OCI-LY1 (cell line): ENCODE measurements at regions not wholly inside any gene's neighbourhood (a gene's known extent, or its start where the extent isn't known, plus 50 kb on each side); places are given as distances from the start of the nearest gene placed in this dataset.

Experiments used
- H2AFZ ChIP-seq: fragments of 200-600 bp; sonication (generic), shearing (Covaris generic); 2 replicates; pipeline ENCODE4 v1.6.0; 2014; ENCODE audit warnings: antibody characterized with exemption, mild to moderate bottlenecking, low read length
- H3F3A ChIP-seq: fragments of 200-600 bp; sonication (generic), shearing (Covaris generic); 2 replicates; pipeline ENCODE4 v1.6.0; 2014; ENCODE audit warnings: mild to moderate bottlenecking, antibody characterized with exemption, low read length, moderate library complexity; ENCODE audit not compliant: insufficient read depth
- H3K27ac ChIP-seq: fragments of 200-600 bp; sonication (generic); 2 replicates; pipeline ENCODE4 v1.5.1; 2014; ENCODE audit warnings: low read length, mixed run types, mild to moderate bottlenecking, low read depth; ENCODE audit not compliant: poor library complexity, severe bottlenecking
- H3K27me3 ChIP-seq: fragments of 200-600 bp; sonication (generic); 2 replicates; pipeline ENCODE4 v1.6.0; 2014; ENCODE audit warnings: antibody characterized with exemption, mild to moderate bottlenecking, low read length, moderate library complexity; ENCODE audit not compliant: insufficient read depth
- H3K36me3 ChIP-seq: fragments of 200-600 bp; sonication (generic); 2 replicates; pipeline ENCODE4 v1.6.1; 2014; ENCODE audit warnings: mild to moderate bottlenecking, antibody characterized with exemption, low read length, moderate library complexity, mixed read lengths; ENCODE audit not compliant: insufficient read depth
- H3K4me1 ChIP-seq: fragments of 200-600 bp; sonication (generic); 2 replicates; pipeline ENCODE4 v1.5.1; 2014; ENCODE audit warnings: mild to moderate bottlenecking, low read length, moderate library complexity; ENCODE audit not compliant: insufficient read depth, severe bottlenecking
- H3K4me2 ChIP-seq: fragments of 200-600 bp; sonication (generic), shearing (Covaris generic); 2 replicates; pipeline ENCODE4 v1.6.1; 2014; ENCODE audit warnings: low read length
- H3K4me3 ChIP-seq: fragments of 200-600 bp; sonication (generic); 2 replicates; pipeline ENCODE4 v1.5.1; 2014; ENCODE audit warnings: low read length, low read depth, mild to moderate bottlenecking, mixed read lengths; ENCODE audit not compliant: poor library complexity, severe bottlenecking
- H3K79me2 ChIP-seq: fragments of 200-600 bp; shearing (Covaris generic); 2 replicates; pipeline ENCODE4 v1.6.1; 2016; ENCODE audit warnings: mixed run types, low read length, mixed read lengths; ENCODE audit not compliant: insufficient read depth
- H3K9ac ChIP-seq: fragments of 200-600 bp; sonication (generic), shearing (Covaris generic); 2 replicates; pipeline ENCODE4 v1.6.1; 2014; ENCODE audit warnings: mild to moderate bottlenecking, low read length, mixed read lengths
- H3K9me2 ChIP-seq: fragments of 200-600 bp; sonication (generic), shearing (Covaris generic); 2 replicates; pipeline ENCODE4 v1.6.1; 2014; ENCODE audit warnings: low read depth, mild to moderate bottlenecking, low read length, mixed read lengths
- H3K9me3 ChIP-seq: fragments of 200-600 bp; shearing (Covaris generic); 2 replicates; pipeline ENCODE4 v1.6.1; 2014; ENCODE audit warnings: low read length, mixed read lengths
- H4K20me1 ChIP-seq: fragments of 200-600 bp; sonication (generic), shearing (Covaris generic); 2 replicates; pipeline ENCODE4 v1.6.0; 2016; ENCODE audit warnings: mild to moderate bottlenecking, low read length; ENCODE audit not compliant: insufficient read depth
- EZH2 ChIP-seq: fragments of 200-600 bp; sonication (generic), shearing (Covaris generic); IDR thresholded peaks from 2 replicates; pipeline ENCODE4 v1.8.0; 2017; ENCODE audit warnings: borderline replicate concordance, mixed run types, mild to moderate bottlenecking, antibody characterized with exemption, low read length, moderate library complexity, mixed read lengths
- TF ChIP-seq, protein P1 (sequence below): fragments of 200-600 bp; sonication (generic), shearing (Covaris generic); IDR thresholded peaks from 2 replicates; pipeline ENCODE4 v1.5.1; 2017; ENCODE audit warnings: mild to moderate bottlenecking, antibody characterized with exemption, low read length, moderate library complexity, mixed read lengths

DNA sequence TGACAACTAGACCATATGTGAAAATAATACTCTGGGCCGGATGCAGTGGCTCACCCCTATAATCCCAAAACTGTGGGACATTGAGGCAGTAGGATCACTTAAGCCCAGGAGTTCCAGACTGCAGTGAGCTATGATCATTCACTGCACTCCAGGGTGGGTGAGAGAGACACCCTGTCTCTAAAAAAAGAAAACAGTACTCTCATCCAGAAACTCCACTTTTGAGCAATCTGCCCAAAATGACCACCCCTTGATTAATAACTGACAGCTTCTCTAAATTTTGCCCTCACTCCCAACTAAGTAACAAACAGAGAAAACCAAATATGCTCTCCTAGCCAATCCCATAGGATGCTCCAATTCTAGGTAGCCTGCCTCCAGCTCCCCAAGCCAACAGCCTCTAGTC lies 62.5 kb upstream of the AKR1E2 start:
- Histone ChIP-seq H3K79me2 (no peaks in the 10 kb centered on the region), H3K27ac (no peak overlapping the region), H3K9me3 (no peaks in the 10 kb centered on the region), H3K4me2 (no peak overlapping the region), H4K20me1 (no peaks in the 10 kb centered on the region), H3K9ac (no peak overlapping the region), H3F3A (no peaks in the 10 kb centered on the region), H3K4me3 (no peak overlapping the region), H3K4me1 (no peaks in the 10 kb centered on the region), H3K9me2 (no peaks in the 10 kb centered on the region), H2AFZ (no peak overlapping the region), H3K36me3 (no peaks in the 10 kb centered on the region), H3K27me3 (no peaks in the 10 kb centered on the region)
- TF ChIP-seq, protein P1, sequence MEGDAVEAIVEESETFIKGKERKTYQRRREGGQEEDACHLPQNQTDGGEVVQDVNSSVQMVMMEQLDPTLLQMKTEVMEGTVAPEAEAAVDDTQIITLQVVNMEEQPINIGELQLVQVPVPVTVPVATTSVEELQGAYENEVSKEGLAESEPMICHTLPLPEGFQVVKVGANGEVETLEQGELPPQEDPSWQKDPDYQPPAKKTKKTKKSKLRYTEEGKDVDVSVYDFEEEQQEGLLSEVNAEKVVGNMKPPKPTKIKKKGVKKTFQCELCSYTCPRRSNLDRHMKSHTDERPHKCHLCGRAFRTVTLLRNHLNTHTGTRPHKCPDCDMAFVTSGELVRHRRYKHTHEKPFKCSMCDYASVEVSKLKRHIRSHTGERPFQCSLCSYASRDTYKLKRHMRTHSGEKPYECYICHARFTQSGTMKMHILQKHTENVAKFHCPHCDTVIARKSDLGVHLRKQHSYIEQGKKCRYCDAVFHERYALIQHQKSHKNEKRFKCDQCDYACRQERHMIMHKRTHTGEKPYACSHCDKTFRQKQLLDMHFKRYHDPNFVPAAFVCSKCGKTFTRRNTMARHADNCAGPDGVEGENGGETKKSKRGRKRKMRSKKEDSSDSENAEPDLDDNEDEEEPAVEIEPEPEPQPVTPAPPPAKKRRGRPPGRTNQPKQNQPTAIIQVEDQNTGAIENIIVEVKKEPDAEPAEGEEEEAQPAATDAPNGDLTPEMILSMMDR, result no peak
- no peak for TF ChIP-seq EZH2

DNA sequence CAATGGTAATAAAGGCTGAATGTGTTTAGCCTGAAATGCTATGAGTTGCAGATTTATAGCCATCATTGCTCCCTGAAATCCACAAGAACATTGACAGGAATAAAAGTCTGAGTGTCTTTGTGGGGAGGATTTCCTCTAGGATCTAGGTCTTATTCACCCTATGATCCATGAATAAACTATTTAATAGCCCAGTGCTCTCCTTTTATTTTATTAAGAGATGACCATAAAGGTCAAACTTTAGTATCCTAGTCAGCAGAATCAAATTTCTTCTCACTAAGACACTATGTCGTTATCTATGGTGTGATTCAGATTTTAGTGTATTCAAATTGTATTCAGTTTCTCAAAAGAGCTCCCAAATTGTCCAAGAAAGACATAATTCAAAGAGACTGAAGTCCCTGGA lies 67.8 kb upstream of the AKR1E2 start:
- Histone ChIP-seq H3K9me2 (no peaks in the 10 kb centered on the region), H3K79me2 (no peaks in the 10 kb centered on the region), H3K27me3 (no peaks in the 10 kb centered on the region), H3K9me3 (no peaks in the 10 kb centered on the region), H3F3A (no peaks in the 10 kb centered on the region), H3K27ac (no peak overlapping the region), H3K4me2 (no peak overlapping the region), H3K4me3 (no peak overlapping the region), H4K20me1 (no peaks in the 10 kb centered on the region), H3K36me3 (no peaks in the 10 kb centered on the region), H3K9ac (no peak overlapping the region), H2AFZ (no peak overlapping the region), H3K4me1 (no peaks in the 10 kb centered on the region)
- TF ChIP-seq, protein P1, result no peak
- no peak for TF ChIP-seq EZH2

DNA sequence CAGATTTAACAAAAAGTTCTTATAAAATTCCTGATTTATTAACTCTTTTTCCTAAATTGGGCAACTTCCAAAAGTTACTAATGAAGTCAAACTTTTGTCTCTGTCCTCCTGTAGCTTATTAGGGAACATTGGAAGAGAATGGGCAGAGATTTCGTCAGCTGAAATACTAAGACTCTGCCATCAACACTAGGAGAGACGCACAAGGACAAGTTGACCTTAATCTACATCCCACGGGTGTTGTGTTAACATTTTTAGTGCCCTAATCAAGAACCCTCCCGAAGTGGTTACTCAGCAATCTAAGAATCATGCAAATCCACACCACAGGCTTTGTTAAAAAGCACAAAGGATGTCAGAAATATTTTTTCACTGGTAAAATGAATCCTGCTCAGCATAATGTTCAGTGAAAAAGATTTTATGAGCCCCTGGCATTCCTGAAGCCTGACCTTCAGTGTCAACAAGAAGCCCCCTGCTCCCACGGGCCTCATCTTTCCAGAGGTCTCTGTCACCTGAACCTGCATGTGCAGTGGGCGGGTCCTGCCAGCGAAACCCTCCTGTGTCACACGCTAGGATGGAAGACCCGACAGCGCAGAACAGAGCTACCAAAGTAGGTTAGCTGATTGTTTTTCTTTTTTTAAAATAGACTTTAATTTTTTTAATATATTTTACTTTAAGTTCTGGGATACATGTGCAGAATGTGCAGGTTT lies 70.6 kb upstream of the AKR1E2 start:
- no peaks in the 10 kb centered on the region for H3K79me2 ChIP-seq
- H3K9me3 ChIP-seq, result no peaks in the 10 kb centered on the region
- no peaks in the 10 kb centered on the region for H3K27me3 ChIP-seq
- no peak overlapping the region for H3K9ac ChIP-seq
- H3K9me2 ChIP-seq, result no peaks in the 10 kb centered on the region
- no peaks in the 10 kb centered on the region for H3F3A ChIP-seq
- no peak overlapping the region for H3K4me3 ChIP-seq
- TF ChIP-seq, protein P1, result no peak
- TF ChIP-seq EZH2, result no peak
- H3K36me3 ChIP-seq, result no peaks in the 10 kb centered on the region
- no peaks in the 10 kb centered on the region for H3K4me1 ChIP-seq
- no peaks in the 10 kb centered on the region for H4K20me1 ChIP-seq
- H3K27ac ChIP-seq, result no peak overlapping the region
- H2AFZ ChIP-seq, result no peak overlapping the region
- no peak overlapping the region for H3K4me2 ChIP-seq
